ENCODE measurements at regions not wholly inside any gene's neighbourhood (a gene's known extent, or its start where the extent isn't known, plus 50 kb on each side); places are given as distances from the start of the nearest gene placed in this dataset.
A peak's percentile ranks its signal among the peaks of the same experiment; 100 is the strongest.

- TF ChIP-seq KLF9 (tag by site-specific recombination; IDR thresholded peaks at IDR 0.05; ENCODE audit: low read depth) (no peak), PRDM1 (tag by site-specific recombination; IDR thresholded peaks at IDR 0.05) (no peak)
Observed at GRCh38 chr3:87478716-87479115, 202.3 kb upstream of the POU1F1 start (continued).

GRCh38 chr3:87473944-87474343, 197.6 kb upstream of the POU1F1 start:
- Histone ChIP-seq H3K4me1 (ENCODE audit: control insufficient read depth, insufficient read depth, low read length) (no peaks in the 10 kb centered on the region), H3K9me3 (ENCODE audit: control insufficient read depth, insufficient read depth, low read depth, low read length) (no peaks in the 10 kb centered on the region), H3K27ac (ENCODE audit: extremely low read depth, low read depth, low read length) (no peak overlapping the region), H3K4me3 (ENCODE audit: low read depth, low read length) (no peak overlapping the region), H3K36me3 (ENCODE audit: control insufficient read depth in 2 of 2, insufficient read depth in 1 of 2, low read length in 2 of 2) (no peaks in the 10 kb centered on the region)
- TF ChIP-seq MEIS1 (CRISPR knock-in tag; IDR thresholded peaks at IDR 0.05; ENCODE audit: borderline replicate concordance) (no peak), TSHZ1 (tag by site-specific recombination; IDR thresholded peaks at IDR 0.05; ENCODE audit: borderline replicate concordance) (no peak), GLIS2 (tag by site-specific recombination; IDR thresholded peaks at IDR 0.05) (no peak), SP7 (tag by site-specific recombination; IDR thresholded peaks at IDR 0.05) (no peak), ZNF585B (tag by site-specific recombination; IDR thresholded peaks at IDR 0.05) (peak; percentile 81), ZNF596 (tag by site-specific recombination; IDR thresholded peaks at IDR 0.05) (no peak)
- ChIA-PET CTCF (no interaction called here), POLR2A (no interaction called here)

- Histone ChIP-seq H3K4me3 (ENCODE audit: low read depth, low read length) (no peak overlapping the region), H3K4me1 (ENCODE audit: control insufficient read depth, insufficient read depth, low read length) (no peaks in the 10 kb centered on the region), H3K36me3 (ENCODE audit: control insufficient read depth in 2 of 2, insufficient read depth in 1 of 2, low read length in 2 of 2) (no peaks in the 10 kb centered on the region), H3K9me3 (ENCODE audit: control insufficient read depth, insufficient read depth, low read depth, low read length) (no peaks in the 10 kb centered on the region), H3K27ac (ENCODE audit: extremely low read depth, low read depth, low read length) (no peak overlapping the region)
- no peak for TF ChIP-seq ZSCAN5A (tag by site-specific recombination; IDR thresholded peaks at IDR 0.05)
- TF ChIP-seq PRDM4 (tag by site-specific recombination; IDR thresholded peaks at IDR 0.05): no peak
- TF ChIP-seq ZNF157 (tag by site-specific recombination; IDR thresholded peaks at IDR 0.05): no peak
- TF ChIP-seq KLF10 (tag by site-specific recombination; IDR thresholded peaks at IDR 0.05): no peak
- no peak for TF ChIP-seq ZNF404 (tag by site-specific recombination; IDR thresholded peaks at IDR 0.05)
- TF ChIP-seq GLIS1 (tag by site-specific recombination; IDR thresholded peaks at IDR 0.05): no peak
- no peak for TF ChIP-seq TCF7L2 (IDR thresholded peaks at IDR 0.05; ENCODE audit: borderline replicate concordance, low read depth, low read length)
- TF ChIP-seq ZNF24 (tag by site-specific recombination; IDR thresholded peaks at IDR 0.05): no peak
- TF ChIP-seq ZNF112 (tag by site-specific recombination; IDR thresholded peaks at IDR 0.05): no peak
- no peak for TF ChIP-seq MEIS1 (CRISPR knock-in tag; IDR thresholded peaks at IDR 0.05; ENCODE audit: borderline replicate concordance)
- TF ChIP-seq ZNF398 (tag by site-specific recombination; IDR thresholded peaks at IDR 0.05): no peak
- no peak for TF ChIP-seq ZNF248 (tag by site-specific recombination; IDR thresholded peaks at IDR 0.05)
- no peak for TF ChIP-seq ZNF830 (tag by site-specific recombination; IDR thresholded peaks at IDR 0.05; ENCODE audit: low read depth)
- no peak for TF ChIP-seq ZNF596 (tag by site-specific recombination; IDR thresholded peaks at IDR 0.05)
- no peak for TF ChIP-seq ZNF18 (tag by site-specific recombination; IDR thresholded peaks at IDR 0.05)
- POLR2A ChIA-PET: no interaction called here
- CTCF ChIA-PET: no interaction called here
Observed at GRCh38 chr3:87468938-87469337, 192.6 kb upstream of the POU1F1 start.

All from HEK293 (cell line).